ENCODE measurements at regions not wholly inside any gene's neighbourhood (a gene's known extent, or its start where the extent isn't known, plus 50 kb on each side); places are given as distances from the start of the nearest gene placed in this dataset.

DNA sequence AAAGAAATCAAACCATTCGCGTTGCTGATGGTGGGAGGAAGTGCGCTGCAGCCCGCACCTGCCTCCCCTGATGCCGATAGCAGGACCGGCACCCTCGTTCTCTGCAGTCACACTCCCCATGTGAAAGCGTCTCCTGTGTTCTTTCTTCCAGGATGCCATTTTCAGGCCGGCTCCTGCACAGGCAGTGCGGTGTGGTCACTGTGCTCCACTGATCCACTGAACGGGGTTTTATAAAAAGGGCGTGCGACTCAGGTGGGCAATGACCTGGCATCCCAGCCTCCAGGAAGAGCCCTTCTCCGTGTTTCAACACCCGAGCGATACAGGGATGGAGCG is 88.3 kb upstream of the SNTG2 start:
- no peak for TF ChIP-seq CTCF (IDR thresholded peaks at IDR 0.05)

DNA sequence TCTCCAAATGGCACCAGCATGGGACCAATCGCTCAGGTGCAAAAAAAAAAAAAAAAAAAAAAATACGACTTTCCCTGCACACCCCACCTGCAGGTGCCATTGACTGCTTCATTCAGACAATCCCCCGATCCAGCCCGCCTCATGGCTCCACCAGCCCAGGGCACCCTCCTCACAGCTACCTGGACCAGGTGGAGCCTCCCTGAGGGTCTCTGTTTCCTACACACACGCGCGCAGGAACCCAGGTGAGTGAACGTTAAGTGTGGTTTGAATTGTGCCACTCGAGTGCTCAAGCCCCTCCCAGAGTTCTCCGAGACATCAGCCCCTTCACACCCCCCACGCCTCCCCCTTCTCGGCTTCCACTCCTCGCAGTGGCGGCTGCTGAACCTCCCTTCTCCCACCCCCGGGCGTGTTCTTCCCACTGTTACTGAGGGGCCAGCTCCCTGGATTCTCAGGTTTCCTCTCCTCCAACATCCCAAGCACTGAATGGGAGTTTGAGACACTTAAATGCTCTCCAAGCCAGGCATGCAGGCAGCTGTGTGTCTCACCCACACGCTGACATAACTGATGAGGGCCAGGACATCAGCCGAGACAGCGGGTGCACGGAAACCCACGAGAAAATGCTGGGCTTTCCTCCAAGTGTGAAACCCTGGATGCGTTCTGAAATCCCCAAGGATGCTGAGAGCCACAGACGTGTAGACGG is 88.8 kb upstream of the SNTG2 start:
- TF ChIP-seq CTCF (IDR thresholded peaks at IDR 0.05) = no peak

DNA sequence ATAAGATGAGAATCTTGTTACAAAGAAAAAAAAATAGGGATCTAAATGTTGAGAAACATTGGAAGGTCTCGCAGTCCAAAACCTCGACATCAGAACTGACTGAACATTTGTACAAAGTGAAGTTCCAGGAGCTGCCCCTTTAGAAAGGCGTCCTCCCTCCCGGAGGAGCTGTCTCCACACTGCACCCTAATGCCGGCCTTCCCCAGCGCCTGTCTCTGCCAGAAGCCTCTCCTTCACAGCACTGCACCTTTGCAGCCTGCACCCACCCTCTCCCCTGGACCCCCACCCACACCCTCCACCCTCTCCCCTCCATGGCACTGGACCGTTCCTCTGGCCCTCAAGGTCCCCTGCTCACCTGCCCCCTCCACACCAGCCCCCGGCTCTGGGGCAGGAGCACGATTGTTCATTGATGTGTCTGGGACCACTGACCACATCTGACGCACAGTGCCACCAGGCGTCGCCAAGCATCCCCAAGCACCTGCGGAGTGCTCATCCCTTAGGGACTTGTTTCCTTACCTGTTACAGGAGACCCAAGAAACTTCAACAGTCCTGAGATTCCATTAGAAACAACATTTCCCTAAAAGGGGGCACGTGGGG is 90.3 kb upstream of the SNTG2 start:
- no peak for TF ChIP-seq CTCF (IDR thresholded peaks at IDR 0.05)

DNA sequence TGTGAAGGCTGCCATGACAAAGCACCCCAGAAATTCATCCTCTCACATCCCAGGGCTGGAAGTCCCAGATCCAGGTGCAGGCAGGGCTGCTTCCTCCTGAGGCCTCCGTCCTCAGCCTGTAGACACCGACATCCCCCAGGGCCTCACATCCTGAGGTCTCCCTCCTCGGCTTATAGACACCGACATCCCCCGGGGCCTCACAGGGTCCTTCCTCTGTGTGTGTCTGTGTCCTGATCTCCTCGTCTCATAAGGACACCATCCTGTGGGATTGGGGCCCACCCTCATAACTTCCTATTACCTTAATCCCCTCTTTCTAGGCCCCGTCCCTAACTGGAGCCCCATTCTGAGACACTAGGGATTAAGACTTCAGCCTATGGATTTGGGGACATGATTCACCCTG is 92.0 kb upstream of the SNTG2 start:
- no peak for TF ChIP-seq CTCF (IDR thresholded peaks at IDR 0.05)

- TF ChIP-seq CTCF (IDR thresholded peaks at IDR 0.05) = no peak
Observed at GRCh38 chr2:857937-858336, 92.7 kb upstream of the SNTG2 start.

DNA sequence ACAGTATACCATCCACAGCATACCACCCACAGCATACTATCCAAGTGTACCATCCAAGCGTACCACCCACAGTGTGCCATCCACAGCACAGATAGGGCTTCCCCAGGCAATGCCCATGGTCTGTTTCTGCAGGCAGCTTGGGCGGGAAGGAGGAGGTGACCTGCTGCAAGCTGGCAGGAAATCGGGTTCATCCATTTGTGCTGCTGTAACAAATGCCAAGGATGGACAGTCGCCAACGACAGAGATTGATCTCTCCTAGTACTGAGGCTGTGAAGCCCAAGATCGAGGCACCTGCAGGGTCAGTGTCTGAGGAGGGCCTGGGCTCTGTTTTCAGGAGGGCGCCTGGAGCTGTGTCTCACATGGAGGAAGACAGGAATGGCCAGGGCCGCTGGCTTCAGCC is 93.6 kb upstream of the SNTG2 start:
- no peak for TF ChIP-seq CTCF (IDR thresholded peaks at IDR 0.05)

DNA sequence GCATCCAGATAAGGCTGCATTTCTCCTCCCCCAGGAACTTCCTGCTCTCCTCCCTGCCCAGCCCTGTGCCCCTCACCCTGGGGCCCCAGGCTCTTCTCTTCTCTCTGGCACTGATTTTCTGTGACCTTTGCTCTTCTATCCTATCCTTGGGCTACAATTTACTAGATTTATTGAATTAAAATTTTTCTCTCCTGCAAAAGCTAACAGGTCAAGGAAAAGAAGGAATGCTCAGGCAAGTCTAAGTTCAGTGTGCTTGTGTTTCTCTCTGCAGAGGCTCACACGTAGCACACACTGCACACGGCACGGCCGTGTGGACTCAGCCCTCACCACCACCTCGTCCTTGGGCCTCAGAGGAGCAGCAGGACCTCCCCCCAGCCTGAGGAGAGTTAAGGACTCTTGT is 94.2 kb upstream of the SNTG2 start:
- no peak for TF ChIP-seq CTCF (IDR thresholded peaks at IDR 0.05)

- TF ChIP-seq CTCF (IDR thresholded peaks at IDR 0.05) = no peak
Observed at GRCh38 chr2:856041-856440, 94.6 kb upstream of the SNTG2 start.
